ENCODE measurements at regions not wholly inside any gene's neighbourhood (a gene's known extent, or its start where the extent isn't known, plus 50 kb on each side); places are given as distances from the start of the nearest gene placed in this dataset.

DNA sequence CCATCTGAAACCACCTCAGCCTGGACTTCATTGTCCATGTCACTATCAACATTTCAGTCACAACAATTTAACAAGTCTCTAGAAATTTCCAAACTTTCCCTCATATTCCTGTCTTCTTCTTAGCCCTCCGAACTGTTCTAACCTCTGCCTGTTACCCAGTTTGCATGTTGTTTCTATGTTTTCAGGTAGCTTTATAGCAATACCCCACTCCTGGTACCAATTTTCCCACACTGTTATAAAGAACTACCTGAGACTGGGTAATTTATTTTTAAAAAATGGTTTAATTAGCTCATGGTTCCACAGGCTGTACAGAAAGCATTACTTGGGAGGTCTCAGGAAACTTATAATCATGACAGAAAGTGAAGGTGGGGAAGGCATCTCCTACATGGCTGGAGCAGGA is 679.2 kb upstream of the FRG1 start:
- TF ChIP-seq, protein P1, sequence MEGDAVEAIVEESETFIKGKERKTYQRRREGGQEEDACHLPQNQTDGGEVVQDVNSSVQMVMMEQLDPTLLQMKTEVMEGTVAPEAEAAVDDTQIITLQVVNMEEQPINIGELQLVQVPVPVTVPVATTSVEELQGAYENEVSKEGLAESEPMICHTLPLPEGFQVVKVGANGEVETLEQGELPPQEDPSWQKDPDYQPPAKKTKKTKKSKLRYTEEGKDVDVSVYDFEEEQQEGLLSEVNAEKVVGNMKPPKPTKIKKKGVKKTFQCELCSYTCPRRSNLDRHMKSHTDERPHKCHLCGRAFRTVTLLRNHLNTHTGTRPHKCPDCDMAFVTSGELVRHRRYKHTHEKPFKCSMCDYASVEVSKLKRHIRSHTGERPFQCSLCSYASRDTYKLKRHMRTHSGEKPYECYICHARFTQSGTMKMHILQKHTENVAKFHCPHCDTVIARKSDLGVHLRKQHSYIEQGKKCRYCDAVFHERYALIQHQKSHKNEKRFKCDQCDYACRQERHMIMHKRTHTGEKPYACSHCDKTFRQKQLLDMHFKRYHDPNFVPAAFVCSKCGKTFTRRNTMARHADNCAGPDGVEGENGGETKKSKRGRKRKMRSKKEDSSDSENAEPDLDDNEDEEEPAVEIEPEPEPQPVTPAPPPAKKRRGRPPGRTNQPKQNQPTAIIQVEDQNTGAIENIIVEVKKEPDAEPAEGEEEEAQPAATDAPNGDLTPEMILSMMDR (conservative IDR thresholded peaks at IDR 0.05) = no peak
- Histone ChIP-seq H3K4me1 (ENCODE audit: control insufficient read depth, insufficient read depth, low read length) (no peaks in the 10 kb centered on the region), H3K36me3 (ENCODE audit: control insufficient read depth, insufficient read depth, low read length) (no peaks in the 10 kb centered on the region), H3K9ac (ENCODE audit: extremely low read depth, low read length, poor library complexity, severe bottlenecking) (no peak overlapping the region), H3K27me3 (ENCODE audit: control insufficient read depth, insufficient read depth, low read length, poor library complexity, severe bottlenecking) (no peaks in the 10 kb centered on the region), H3K4me3 (ENCODE audit: low read length) (no peak overlapping the region), H3K27ac (ENCODE audit: low read depth, low read length) (no peak overlapping the region), H3K9me3 (ENCODE audit: control insufficient read depth, low read length) (peaks cover 12% of the 10 kb centered on the region)
- Mint-ChIP-seq H3K4me1 (no peaks in the 10 kb centered on the region), H3K27me3 (ENCODE audit: insufficient read depth) (no peaks in the 10 kb centered on the region), H3K36me3 (ENCODE audit: low read depth) (no peaks in the 10 kb centered on the region), H3K9me3 (peaks cover 53% of the 10 kb centered on the region), H3K4me3 (no peak overlapping the region), H3K27ac (no peak overlapping the region)
- WGBS, 2 experiments (ENCODE audit: insufficient coverage in 1 of 2, insufficient read length in 1 of 2) = 82 to 100% methylated on average over 1 of the region's 1 CpG
- no peak for DNase-seq

DNA sequence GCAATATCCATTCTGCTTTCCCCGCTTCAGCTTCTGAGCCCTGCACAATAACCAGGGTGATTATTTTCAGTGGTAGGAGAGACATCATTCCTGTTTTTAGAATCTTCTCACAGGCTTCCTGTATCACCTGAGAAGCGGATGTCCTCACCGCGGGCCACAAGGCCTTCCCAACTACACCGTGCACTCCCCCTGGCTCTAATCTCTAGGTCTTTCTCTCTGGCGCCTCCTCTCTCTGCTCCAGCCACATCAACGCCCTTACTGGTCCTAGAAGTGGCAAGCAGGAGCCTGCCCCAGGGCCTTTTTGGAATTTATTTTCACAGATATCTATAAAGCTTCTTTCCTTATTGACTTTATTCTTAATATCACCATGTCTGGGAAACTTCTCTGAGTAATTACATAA is 675.2 kb upstream of the FRG1 start:
- Mint-ChIP-seq H3K4me1 (no peaks in the 10 kb centered on the region), H3K36me3 (ENCODE audit: low read depth) (no peaks in the 10 kb centered on the region), H3K27me3 (ENCODE audit: insufficient read depth) (no peaks in the 10 kb centered on the region), H3K4me3 (no peak overlapping the region), H3K27ac (no peak overlapping the region), H3K9me3 (peaks cover 53% of the 10 kb centered on the region)
- H3K27ac ChIP-seq (ENCODE audit: low read depth, low read length) = no peak overlapping the region
- DNase-seq = no peak
- H3K27me3 ChIP-seq (ENCODE audit: control insufficient read depth, insufficient read depth, low read length, poor library complexity, severe bottlenecking) = no peaks in the 10 kb centered on the region
- TF ChIP-seq, protein P1 (conservative IDR thresholded peaks at IDR 0.05) = no peak
- no peak overlapping the region for H3K9ac ChIP-seq (ENCODE audit: extremely low read depth, low read length, poor library complexity, severe bottlenecking)
- peaks cover 12% of the 10 kb centered on the region for H3K9me3 ChIP-seq (ENCODE audit: control insufficient read depth, low read length)
- WGBS, 2 experiments (ENCODE audit: insufficient coverage in 1 of 2, insufficient read length in 1 of 2) = 90 to 98% methylated on average over 6 to 7 of the region's 7 CpGs
- H3K36me3 ChIP-seq (ENCODE audit: control insufficient read depth, insufficient read depth, low read length) = no peaks in the 10 kb centered on the region
- H3K4me3 ChIP-seq (ENCODE audit: low read length) = no peak overlapping the region
- no peaks in the 10 kb centered on the region for H3K4me1 ChIP-seq (ENCODE audit: control insufficient read depth, insufficient read depth, low read length)

DNA sequence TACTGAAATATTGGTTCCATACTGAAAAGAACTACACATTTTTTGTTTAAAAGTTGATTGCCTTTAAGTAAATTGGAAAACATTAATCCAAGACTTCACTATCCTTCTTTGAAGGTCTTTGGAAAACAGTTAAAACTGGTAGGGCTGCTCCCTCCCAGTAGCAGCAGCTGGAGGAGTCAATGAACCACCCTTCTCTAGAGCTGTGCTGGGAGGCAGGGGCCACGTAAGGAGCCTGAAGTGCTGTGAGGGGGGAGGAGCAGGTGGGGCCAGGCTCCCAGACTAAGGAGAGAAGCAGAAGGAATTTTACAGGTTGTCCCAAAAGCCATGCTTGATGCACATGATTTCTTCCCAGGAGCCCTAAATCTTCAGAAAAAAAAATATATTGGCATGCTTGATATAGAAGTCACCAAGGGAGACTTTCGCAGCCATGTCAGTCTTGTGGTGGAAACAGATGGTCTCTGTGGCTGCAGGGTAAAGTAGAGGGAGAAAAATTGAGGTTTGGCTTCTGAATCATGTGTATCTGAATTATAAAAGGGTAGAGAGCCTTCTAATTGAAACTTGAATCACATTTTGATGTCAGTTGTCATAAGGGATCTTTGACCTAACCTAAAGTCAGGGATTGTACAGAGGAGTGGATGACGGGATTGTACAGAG is 673.2 kb upstream of the FRG1 start:
- H3K4me1 ChIP-seq (ENCODE audit: control insufficient read depth, insufficient read depth, low read length) = no peaks in the 10 kb centered on the region
- TF ChIP-seq, protein P1 (conservative IDR thresholded peaks at IDR 0.05) = no peak
- WGBS, 2 experiments (ENCODE audit: insufficient coverage in 1 of 2, insufficient read length in 1 of 2) = 80 to 93% methylated on average over 2 to 3 of the region's 3 CpGs
- no peak overlapping the region for H3K9ac ChIP-seq (ENCODE audit: extremely low read depth, low read length, poor library complexity, severe bottlenecking)
- DNase-seq = no peak
- no peaks in the 10 kb centered on the region for H3K27me3 Mint-ChIP-seq (ENCODE audit: insufficient read depth)
- H3K4me3 Mint-ChIP-seq = no peak overlapping the region
- H3K27me3 ChIP-seq (ENCODE audit: control insufficient read depth, insufficient read depth, low read length, poor library complexity, severe bottlenecking) = no peaks in the 10 kb centered on the region
- no peaks in the 10 kb centered on the region for H3K36me3 Mint-ChIP-seq (ENCODE audit: low read depth)
- no peak overlapping the region for H3K4me3 ChIP-seq (ENCODE audit: low read length)
- no peaks in the 10 kb centered on the region for H3K9me3 ChIP-seq (ENCODE audit: control insufficient read depth, low read length)
- peaks cover 38% of the 10 kb centered on the region for H3K9me3 Mint-ChIP-seq
- no peaks in the 10 kb centered on the region for H3K36me3 ChIP-seq (ENCODE audit: control insufficient read depth, insufficient read depth, low read length)
- no peak overlapping the region for H3K27ac ChIP-seq (ENCODE audit: low read depth, low read length)
- H3K4me1 Mint-ChIP-seq = no peaks in the 10 kb centered on the region
- no peak overlapping the region for H3K27ac Mint-ChIP-seq

Data from endodermal cell (in vitro differentiated cells).